DMS79 (cell line): ENCODE measurements at regions not wholly inside any gene's neighbourhood (a gene's known extent, or its start where the extent isn't known, plus 50 kb on each side); places are given as distances from the start of the nearest gene placed in this dataset.
A peak's percentile ranks its signal among the peaks of the same experiment; 100 is the strongest.

Experiments
- DNase-seq: peaks from one replicate; lab custom pipeline; 2025; lab: John Stamatoyannopoulos, UW

DNA sequence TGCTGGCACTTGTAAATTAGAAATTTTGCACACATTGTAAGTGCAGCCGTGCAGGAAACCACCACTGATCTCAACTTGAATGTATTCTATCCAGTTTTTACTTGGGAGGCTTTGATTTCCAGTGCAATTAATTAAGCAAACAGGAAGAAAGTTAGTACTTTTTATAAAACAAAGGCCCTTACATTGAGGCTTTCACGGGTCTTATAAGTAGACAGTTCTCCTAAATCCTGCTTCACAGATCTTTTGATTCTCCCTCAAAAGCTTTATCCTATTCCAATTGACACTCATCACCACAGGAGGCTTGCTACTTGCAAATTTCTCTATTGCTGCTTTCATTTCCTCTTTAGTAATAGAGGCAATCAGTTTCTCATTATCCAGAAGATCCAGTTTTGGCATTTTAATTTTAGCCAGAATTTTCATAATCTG, 90.1 kb downstream of the ERCC5 start:
- DNase-seq = no peak

- DNase-seq = no peak
Observed at GRCh38 chr13:102933523-102933922, 87.7 kb downstream of the ERCC5 start.

- no peak for DNase-seq
Observed at GRCh38 chr13:102933122-102933521, 87.3 kb downstream of the ERCC5 start.

DNA sequence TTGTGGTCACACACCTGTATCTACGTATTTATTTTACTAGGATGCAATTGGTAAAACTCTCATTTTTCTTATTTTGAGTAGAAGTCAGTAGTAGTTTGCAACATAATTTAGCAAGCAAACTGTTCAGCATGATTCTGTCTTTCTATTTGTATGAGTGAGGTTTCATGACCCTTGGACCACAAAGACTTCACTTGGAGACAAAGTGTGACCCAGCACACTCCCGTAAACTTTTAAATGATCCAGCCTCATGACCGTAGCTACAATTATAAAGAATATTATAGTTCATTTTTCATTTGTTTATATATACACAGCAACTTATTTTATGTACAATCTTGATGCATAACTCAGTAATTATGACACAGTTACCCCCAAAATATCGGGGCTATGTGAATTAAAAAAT, 86.5 kb downstream of the ERCC5 start:
- no peak for DNase-seq

DNA sequence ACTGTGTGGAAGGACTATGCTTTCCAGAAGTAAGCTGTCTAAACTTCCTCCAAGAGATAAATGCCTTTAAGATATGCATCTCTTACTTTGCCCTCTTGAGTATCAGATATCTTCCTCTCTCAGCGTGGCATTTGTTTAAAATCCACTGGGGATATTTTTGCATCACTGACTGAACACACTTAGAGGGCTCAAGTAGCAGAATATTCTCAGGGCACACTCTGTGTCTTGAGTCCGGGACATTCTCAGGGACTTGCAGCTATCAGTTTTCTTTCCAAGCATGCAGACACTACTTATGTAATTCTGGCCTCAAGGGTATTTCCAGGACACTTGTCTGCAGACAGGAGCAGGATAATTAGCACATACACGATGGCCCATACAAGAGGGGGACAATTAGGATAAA, 84.7 kb downstream of the ERCC5 start:
- DNase-seq = no peak

GRCh38 chr13:102928941-102929675, 83.3 kb downstream of the ERCC5 start:
- DNase-seq = peak; percentile 23
